ENCODE measurements at regions not wholly inside any gene's neighbourhood (a gene's known extent, or its start where the extent isn't known, plus 50 kb on each side); places are given as distances from the start of the nearest gene placed in this dataset.

- TF ChIP-seq CTCF (IDR thresholded peaks at IDR 0.05), result no peak
- no peak for TF ChIP-seq POLR2A (IDR thresholded peaks at IDR 0.05)
Measured at GRCh38 chr2:221337957-221338685, 234.0 kb downstream of the EPHA4 start.

Data from body of pancreas (tissue), 4 donors.